GM18508 (cell line): ENCODE measurements at regions not wholly inside any gene's neighbourhood (a gene's known extent, or its start where the extent isn't known, plus 50 kb on each side); places are given as distances from the start of the nearest gene placed in this dataset.
"Not testable (repeated sequence)": the region's sequence is repeated elsewhere in the genome, so short reads cannot be mapped to it uniquely, and the experiment has no call there.

Experiments used
- ATAC-seq: cut with Tn5 transposase; IDR thresholded peaks from one replicate; pipeline ENCODE4 v1.9.1; 2021; ENCODE audit warnings: moderate number of reproducible peaks; ENCODE audit not compliant: insufficient read depth, unreplicated experiment

DNA sequence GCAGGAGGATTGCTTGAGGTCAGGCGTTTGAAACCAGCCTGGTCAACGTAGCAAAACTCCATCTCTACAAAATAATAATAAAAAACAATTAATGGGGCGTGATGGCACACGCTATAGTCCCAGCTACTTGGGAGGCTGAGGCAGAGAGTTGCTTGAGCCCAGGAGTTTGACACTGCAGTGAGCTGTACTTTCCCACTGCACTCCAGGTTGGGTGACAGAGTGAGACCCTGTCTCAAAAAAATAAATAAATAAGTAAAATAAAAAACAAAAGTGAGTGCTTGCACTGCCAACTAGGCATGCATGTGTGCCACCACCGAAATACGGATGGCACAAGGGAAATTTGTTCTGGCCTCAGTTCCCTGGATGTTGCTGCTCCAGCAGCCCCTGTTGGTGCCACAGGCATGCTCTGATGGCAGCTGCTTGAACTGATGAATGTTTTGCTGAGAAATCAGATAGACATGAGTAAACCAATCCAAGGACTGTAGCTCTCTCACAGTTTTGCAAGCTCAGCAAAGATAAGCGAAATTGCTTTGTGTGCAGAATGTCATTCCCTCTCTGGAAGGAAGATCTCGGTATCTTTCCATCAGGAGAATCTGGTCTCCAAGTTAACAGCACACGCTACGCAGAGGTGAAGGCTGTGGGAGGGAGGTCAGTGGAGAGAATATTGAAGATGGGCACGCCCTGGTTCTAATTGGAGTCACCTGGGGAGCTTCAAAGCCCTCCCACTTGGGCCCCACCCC is 188.0 kb upstream of the SLC24A3 start:
- ATAC-seq, result no peak

DNA sequence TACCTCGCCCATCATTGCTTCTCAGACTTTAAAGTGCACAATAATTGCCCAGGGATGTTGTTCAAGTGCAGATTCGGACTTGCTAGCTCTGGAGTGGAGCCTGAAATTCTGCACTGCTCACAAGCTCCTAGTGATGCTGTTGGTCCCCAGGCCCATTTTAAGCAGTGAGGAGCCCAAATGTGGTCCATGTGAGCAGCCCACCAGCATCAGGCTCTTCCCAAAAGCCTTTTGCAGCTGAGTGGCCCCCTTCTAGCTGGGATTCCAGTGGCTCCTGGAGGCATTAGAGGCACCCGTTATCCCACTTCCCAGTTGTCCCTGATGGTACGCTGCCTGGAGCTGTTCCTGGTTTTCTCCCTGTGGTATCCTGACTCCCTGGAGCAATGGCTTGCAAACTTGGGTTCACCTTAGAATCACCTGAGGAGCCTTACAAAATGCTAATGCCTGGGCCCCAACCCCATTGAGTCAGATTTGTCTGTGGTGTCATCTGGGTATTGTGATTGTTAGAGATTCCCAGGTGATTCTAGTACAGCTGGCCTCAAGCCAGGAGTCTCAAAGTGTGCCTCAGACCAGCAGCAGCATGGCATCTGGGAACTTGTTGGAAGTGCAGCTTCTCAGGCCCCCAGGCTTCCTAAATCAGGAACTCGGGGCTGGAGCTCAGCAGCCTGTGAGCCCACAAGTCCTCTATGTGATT is 186.9 kb upstream of the SLC24A3 start:
- no peak for ATAC-seq

DNA sequence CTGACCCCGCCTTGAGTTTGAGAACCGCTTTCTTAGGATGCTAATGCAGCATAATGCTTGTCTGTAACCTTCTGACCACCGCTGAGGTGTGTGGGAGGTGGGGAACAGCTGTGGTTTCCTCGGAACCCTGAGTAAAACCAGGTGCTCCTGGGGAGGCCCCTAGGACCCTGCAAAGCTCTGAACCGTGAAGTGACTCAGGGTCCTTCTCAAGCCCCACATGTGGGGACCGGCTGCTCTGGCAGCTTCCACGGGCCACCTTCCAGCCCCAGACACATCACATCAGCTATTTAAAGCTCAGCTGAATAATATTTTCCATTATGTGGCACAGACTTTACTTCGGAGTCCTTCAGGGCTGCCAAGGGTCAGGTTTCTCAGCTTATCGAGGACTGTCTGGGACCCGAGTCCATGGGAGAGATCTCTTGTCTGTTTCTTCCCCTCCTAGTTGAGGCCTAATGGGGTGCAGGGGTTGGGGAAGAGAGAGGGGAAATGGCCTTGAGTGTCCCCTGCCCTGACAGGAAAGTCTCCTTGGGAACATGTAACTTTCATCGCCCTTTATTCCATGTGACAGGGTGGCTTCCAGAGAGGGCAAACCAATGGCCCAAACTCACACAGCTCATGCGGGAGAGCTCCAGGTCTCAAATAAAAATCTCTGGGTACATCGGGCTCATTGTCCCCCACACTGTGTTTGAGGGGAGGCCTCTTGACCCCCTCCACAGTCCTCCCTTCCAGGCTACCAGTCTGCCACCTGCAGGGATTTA is 186.1 kb upstream of the SLC24A3 start:
- ATAC-seq, result peak; percentile 62

DNA sequence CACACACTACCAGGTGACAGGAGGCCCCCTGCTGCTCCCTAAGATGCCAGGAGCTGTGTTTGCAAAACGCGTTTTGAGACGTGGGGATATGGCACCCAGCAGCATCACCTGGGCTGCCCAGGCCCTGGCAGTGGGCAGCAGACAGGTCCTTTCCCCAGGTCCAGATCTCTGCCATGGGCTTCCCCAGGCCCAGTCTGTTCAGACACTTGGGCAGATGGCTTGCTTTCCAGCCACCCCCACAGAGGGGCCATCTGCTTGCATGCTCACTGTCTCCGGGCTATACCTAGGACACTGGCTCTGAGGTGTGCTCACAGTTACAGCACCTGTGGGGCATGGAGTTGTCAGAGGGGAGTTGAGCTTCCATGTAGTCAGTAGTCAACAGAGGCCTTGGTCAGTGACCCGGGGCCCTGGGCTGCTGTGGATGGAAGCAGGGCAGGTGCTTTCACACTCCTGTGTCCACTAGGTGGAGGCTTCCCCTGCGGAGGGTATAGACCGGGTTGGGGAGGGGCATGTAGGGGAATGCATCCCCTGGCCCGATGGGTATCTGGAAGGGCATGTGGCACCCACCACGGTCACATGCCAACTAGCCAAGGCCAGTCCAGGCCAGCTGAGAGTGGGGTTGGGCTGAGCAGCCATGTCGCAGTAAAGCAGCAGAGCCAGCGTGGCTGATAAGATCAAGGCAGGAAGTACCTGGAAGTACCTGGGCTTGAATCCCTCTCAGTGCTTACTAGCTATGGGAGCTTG is 185.4 kb upstream of the SLC24A3 start:
- no peak for ATAC-seq

DNA sequence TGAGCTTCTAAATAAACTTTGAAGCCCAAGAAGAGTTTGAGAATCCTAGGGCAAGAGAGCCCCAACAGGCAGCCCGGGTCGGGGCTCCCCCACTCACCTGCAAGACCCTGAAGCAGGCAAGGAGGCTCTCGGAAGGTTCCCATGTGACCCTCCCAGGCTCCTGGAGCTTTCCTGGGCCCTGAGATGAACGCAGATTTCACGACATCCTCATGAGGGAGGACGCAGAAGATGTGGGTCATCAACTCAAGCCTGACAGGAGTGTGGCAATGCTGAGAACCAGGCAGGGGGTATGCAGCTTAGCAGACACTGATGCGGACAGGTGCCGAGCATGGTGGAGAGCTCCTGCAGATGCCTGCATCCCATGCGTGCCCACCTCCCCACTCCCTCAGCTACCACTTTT is 184.5 kb upstream of the SLC24A3 start:
- no peak for ATAC-seq

DNA sequence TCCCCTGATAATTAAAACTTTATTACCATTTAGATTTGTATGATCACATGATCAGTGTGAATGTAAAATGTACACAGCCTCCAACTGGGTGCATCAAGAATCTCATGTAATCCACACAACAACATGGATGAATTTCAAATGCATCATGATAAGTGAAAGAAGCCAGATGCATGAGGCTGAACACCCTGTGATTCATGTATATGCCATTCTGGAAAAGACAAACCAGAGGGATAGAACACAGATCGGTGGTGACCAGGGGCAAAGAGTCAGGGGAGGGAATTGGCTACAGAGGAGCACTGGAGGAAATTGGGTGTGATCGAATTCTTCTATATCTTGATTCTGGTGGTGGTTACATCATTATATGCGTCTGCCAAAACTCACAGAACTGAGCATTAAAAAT is 170.7 kb upstream of the SLC24A3 start:
- ATAC-seq, result no peak

DNA sequence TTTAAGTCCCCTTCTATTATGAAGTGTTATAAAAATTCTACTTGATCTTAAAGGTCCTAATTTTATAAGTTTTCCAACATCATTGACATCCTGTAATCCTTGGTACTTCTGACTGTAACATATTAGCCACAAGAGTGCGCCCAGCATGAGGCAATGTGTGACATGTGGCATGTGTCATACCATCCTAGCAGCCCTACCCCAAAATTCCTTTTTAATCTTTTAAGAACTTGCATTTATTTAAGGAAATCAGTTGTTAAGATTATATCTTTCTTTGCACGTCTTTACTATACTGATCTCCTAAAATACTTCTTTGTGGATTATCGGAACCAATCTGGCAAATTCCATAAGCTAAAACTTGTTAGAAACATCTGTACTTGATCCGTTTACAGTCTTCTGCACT is 167.1 kb upstream of the SLC24A3 start:
- no peak for ATAC-seq

DNA sequence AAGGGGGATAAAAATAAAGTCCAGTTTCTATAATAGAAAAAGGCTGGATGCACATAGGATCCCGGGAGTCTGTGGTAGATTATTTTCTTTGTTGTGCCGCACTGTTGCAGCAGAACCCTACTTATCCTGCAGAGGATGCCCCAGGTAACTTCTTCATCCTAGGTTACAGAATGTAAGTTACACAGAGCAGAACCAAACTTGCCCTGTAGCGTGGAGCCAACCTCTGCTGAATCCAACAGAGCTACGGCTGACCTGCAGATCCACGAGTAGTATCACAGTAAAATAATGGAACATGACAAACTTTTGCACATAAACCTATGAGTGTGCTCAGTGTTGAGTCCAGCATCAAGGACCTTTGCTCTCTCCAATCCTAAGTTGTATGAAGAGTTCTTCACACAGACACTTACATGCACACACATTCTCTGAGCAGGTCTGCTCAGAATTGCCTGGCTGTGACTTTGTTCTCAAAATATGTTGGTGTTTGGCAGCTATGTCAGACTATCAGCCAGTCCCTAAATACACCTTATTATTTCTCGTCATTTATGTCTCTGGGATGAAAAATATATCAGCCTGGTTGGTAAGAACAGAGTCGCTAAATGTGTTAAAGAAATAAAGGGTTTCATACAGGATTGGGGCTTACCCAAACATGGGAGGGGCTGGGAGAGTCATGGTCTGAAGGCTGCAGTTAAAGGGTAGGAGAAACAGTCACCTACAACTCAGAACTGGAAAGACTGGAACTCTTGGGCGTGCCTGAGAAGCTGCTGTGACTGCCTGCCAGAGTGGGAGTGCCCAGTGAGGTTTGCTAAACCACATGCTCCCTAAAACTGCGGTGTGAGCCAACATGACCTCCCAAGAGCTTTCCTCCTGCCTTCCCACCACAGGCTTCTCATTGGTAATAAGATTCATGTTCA is 165.1 kb upstream of the SLC24A3 start:
- no peak for ATAC-seq

DNA sequence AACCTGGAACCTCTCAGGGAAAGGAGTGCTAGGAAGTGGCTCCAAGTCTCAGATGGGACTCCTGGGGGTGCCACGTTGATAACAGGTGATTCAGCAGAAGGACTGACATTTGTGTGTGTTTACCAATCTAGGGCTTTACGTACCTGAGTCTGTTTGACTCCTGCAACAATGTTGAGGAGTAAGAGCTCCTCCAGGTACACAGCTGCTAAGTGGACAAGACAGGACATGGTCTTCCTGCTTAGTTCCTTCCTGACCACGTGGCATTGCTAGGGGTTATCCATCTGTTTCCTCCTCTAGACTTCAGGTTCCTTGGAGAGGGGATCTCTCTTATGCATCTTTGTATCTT is 164.5 kb upstream of the SLC24A3 start:
- ATAC-seq, result no peak

DNA sequence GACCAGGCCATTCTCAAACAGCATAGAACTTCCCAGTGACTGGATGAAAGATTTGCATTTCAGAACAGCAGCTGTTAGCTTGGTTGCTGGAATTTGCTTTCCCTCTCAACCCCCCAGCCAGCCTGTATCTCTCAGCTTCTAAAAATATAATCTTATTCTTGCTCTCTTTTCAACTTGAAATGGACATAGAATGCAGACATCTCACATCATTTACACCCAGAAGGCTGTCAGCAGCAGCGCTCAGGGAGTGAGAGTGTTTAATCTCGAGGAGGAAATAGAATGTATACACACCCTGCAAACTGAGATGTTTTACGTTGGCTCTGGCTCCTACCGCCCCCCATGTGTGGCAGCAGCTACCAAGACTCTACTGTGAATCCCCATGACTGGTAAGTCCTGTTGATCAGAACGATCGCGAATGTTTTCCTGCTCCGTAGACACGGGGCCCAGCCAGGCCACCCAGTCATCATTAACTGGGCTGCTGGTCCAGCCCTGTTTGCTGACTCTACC is 163.4 kb upstream of the SLC24A3 start:
- ATAC-seq, result no peak

DNA sequence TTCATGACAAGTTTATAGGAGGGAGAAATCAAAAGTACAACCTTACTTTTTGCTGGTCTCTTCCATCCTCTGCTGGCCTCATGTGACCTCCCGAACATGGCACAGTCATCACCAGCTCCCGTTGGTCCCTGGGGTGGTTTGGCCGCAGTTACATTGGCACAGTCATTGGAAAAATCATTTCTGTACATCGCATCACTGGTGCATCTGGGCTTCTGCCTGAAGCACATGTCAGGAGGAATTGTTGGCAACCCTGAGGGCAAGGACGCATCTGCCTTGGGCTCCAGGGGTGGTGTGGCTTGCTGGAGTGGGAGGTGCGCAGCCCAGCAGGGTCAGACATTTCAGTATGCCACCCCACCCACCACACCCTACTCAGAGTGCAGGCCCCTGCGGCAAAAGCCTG is 162.9 kb upstream of the SLC24A3 start:
- no peak for ATAC-seq

DNA sequence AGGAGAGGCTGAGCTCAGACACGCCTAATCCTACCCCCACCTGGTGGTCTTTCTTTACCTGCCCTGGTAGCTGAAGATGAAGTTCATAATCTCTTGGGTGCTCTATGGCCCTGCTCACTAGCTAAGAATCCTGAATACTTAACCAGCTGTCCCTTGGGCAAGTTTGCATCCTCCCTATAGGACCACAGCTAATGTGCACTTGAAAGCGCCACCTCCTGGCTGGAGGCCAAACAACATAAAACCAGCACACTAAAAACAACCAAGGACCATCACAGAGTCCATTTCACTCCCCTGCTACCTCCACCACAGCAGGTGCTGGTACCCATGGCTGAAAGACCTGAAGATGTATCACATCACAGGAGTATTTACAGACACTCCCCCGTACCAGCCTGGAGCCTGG is 155.5 kb upstream of the SLC24A3 start:
- ATAC-seq, result no peak

DNA sequence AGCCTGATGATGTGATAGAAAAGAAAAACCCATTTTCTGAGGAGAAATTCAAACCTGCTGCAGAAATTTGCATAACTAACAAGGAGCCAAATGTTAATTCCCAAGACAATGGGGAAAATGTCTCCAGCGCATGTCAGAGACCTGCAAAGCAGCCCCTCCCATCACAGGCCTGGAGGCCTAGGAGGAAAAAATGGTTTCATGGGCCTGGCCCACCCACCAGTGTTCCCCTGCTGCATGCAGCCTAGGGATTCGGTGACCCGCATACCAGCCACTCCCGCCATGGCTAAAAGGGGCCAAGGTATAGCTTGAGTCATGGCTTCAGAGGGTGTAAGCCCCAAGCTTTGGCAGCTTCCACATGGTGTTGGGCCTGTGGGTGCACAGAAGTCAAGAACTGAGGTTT is 147.7 kb upstream of the SLC24A3 start:
- not testable (repeated sequence) for ATAC-seq

DNA sequence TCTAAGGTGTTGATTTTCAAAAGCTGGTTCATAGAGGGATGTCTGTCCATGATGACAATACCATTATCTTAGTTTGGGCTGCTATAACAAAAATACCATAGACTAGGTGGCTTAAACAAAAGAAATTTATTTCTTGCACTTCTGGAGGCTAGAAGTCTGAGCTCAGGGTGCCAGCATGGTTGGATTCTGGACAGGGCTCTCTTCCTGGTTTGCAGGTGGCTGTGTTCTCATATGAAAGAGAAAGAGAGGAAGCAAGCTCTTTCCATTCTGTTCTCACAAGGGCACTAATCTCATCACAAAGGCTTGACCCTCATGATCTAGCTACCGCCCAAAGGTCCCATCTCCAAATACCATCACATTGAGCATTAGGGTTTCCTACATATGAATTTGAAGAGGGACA is 144.5 kb upstream of the SLC24A3 start:
- no peak for ATAC-seq

DNA sequence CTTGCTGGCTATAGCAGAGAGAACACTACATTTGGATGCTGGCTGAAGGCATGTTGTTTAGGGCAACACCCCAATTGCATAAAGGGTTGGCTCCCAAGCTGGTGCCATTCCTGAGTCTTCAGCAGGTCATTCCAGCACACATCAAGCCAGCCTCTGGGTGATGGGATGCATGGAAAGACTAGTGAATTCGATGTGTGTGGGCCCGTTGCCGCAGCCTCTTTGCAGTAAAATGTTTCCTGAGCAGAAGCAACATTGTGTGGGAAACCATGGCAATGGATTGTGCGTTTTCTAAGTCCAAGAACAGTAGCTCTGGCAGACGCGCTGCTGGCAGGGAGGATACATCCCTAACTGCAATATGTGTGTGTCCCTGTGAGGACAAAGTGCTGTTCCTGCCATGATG is 142.4 kb upstream of the SLC24A3 start:
- no peak for ATAC-seq

DNA sequence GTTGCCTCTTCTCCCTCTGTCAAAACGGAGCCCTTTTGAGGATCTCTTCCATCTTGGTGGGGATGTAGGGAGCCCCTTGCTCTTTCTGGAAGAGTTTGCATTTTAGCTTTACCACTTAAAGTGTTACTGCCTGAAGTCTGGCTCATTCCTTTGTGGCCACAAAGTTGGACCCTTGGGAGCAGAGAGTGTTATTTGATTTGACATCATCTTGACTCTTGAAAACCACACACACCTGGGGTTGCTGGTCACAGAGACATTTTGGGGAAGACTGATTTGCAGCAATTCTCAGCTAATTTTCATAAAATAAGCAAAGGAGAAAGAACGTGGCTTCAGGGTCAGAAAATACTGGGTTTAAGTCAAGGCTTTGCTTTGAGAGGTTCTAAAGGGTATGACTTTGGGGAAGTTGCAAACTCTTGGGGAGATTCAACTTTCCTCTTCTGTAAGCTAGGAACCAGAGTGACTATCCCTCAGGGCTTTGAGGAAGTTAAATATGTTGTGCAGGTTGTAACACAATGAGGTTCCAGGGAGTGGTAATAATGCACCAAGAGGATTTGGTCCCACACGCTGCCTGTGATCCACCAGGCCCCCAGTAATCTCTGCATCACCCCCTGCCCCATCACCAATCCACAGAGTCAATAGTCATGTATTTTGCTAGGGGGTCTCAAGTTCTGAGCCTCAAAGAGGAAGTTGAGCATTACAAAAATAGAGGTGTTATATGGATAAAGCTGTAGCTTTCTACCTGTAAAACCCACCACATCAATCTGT is 141.6 kb upstream of the SLC24A3 start:
- ATAC-seq, result no peak

DNA sequence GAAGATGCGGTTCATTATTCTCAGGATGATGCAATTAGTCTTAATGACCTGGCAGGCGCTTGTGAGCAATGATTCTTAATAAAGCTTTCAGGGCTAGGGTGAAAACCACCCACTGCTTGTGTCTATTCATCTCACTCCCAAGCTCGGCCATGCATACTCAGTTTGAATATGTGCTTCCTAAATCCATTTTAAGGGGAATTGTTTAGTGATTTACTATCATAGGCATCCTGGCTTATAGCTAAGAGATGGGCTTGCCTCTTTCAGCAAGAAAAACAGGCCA is 141.1 kb upstream of the SLC24A3 start:
- ATAC-seq, result no peak

DNA sequence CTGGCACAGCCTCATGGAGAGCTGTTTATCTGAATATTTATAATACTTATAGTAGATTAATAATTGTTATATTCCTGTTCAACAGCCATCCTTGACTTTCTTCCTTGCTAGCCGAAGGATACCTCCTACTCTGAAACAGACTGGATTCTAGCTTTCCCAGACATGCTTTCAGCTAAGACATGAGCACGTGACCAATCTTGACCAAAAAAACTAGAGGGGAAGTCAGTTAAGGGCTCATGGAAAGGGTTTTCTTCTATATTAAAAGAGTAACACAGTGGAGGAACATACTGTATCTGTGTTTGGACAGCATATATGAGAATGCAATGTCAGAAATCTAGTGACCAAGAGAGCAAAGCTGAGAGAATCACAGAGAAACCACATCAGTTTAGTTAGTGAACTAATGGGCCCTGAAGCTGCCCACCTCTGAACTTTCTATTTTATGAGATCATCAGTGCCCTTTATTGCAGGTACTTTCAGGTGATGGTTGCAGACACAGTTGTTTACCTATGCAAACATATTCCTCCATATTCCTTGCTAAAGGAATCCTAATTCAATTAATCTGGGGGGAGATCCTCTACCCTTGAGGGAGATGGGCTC is 140.4 kb upstream of the SLC24A3 start:
- no peak for ATAC-seq

DNA sequence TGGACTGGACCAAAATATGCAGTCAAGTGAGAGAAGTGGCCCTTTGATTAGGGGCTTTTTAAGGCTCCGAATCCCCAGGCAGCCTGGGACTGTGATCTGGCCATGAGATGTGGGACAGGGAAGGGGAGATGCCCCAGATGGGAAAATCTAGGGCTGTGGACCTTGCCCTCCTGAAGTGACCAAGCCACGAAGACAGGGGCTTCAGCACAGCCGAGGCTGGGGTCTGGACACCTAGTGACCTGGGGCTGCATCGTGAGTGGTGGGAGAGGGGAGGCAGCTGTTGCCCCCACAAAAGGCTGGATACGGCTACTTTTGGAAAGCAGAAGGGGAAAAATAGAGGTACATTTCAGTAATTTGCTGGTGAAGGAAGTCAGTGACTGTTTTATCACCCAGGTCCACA is 139.5 kb upstream of the SLC24A3 start:
- ATAC-seq, result no peak
